ENCODE measurements at regions not wholly inside any gene's neighbourhood (a gene's known extent, or its start where the extent isn't known, plus 50 kb on each side); places are given as distances from the start of the nearest gene placed in this dataset.

- DNase-seq (ENCODE audit: extremely low read depth, low read depth) = no peak
- TF ChIP-seq, protein P1, sequence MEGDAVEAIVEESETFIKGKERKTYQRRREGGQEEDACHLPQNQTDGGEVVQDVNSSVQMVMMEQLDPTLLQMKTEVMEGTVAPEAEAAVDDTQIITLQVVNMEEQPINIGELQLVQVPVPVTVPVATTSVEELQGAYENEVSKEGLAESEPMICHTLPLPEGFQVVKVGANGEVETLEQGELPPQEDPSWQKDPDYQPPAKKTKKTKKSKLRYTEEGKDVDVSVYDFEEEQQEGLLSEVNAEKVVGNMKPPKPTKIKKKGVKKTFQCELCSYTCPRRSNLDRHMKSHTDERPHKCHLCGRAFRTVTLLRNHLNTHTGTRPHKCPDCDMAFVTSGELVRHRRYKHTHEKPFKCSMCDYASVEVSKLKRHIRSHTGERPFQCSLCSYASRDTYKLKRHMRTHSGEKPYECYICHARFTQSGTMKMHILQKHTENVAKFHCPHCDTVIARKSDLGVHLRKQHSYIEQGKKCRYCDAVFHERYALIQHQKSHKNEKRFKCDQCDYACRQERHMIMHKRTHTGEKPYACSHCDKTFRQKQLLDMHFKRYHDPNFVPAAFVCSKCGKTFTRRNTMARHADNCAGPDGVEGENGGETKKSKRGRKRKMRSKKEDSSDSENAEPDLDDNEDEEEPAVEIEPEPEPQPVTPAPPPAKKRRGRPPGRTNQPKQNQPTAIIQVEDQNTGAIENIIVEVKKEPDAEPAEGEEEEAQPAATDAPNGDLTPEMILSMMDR (IDR thresholded peaks at IDR 0.05; ENCODE audit: low read depth, low read length) = no peak
Observed at GRCh38 chr15:47246317-47246716, 471.0 kb upstream of the SEMA6D start.

- DNase-seq (ENCODE audit: extremely low read depth, low read depth) = no peak
- TF ChIP-seq, protein P1 (IDR thresholded peaks at IDR 0.05; ENCODE audit: low read depth, low read length) = no peak
Observed at GRCh38 chr15:47258521-47258920, 458.8 kb upstream of the SEMA6D start.

DNA sequence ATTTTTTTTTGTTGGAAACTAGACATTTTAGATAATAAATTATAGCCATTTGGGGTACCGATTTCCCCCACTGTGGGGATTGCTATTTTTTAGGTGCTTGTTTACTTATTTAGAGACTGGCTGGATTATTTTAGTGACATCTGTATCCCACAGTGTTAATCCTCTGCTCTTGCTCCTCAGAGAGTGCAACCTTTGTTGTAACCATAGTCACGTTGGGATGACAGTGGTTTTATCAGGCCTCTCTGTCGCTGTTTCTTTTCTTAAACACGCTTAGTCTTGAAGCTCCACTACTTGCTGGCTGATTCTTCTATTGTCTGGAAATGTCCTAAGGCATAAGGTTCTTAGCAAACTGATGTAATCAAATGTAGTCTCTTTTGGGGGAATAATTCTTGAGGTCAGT lies 451.6 kb upstream of the SEMA6D start:
- no peak for DNase-seq (ENCODE audit: extremely low read depth, low read depth)
- TF ChIP-seq, protein P1 (IDR thresholded peaks at IDR 0.05; ENCODE audit: low read depth, low read length) = no peak

DNA sequence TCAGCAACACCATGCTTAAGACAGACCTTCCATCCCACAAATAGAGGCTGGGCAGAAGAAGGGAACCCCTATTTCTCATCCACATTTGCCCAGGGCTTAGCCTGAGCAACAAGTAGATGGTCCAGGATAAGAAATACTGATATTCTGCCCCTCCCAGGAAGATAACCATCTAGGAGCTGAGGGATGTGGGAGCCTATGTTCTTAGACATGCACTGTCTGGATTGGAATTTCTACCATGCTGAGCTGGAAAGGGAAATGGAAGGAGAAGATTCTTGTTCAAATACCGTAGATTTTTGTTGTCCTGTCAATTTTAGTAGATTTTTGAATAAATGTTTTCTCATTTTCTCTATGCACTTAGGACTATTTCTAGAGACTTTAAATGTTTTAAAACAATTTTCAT lies 450.7 kb upstream of the SEMA6D start:
- DNase-seq (ENCODE audit: extremely low read depth, low read depth) = no peak
- TF ChIP-seq, protein P1 (IDR thresholded peaks at IDR 0.05; ENCODE audit: low read depth, low read length) = no peak

DNA sequence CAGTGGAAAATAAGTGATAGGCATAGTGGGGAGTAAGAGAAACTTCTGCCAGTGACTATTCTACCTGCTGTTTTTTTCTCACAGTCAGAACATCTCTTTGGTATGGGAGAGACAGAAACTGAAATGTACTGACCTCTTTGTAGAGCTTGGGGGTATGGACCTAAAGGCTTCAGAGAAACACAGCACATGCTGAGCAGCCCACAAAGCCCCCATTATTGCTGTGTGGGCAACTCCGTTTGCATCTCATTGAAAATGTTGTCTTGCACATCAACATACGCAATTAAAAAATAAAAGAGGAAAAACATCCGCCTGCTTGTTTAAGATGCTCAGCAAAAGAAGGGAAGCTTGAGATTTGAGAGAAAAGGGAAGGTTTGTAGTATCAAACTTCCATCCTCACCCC lies 443.4 kb upstream of the SEMA6D start:
- no peak for DNase-seq (ENCODE audit: extremely low read depth, low read depth)
- TF ChIP-seq, protein P1 (IDR thresholded peaks at IDR 0.05; ENCODE audit: low read depth, low read length) = no peak

- TF ChIP-seq, protein P1 (IDR thresholded peaks at IDR 0.05; ENCODE audit: low read depth, low read length) = no peak
- DNase-seq (ENCODE audit: extremely low read depth, low read depth) = no peak
Observed at GRCh38 chr15:47283246-47283645, 434.1 kb upstream of the SEMA6D start.

- no peak for DNase-seq (ENCODE audit: extremely low read depth, low read depth)
- TF ChIP-seq, protein P1 (IDR thresholded peaks at IDR 0.05; ENCODE audit: low read depth, low read length) = no peak
Observed at GRCh38 chr15:47288794-47289193, 428.5 kb upstream of the SEMA6D start.

Data from AG09319 (cell line).